Testis (tissue), 2 donors: ENCODE measurements at regions not wholly inside any gene's neighbourhood (a gene's known extent, or its start where the extent isn't known, plus 50 kb on each side); places are given as distances from the start of the nearest gene placed in this dataset.

Experiments used
- POLR2A ChIP-seq: fragments of 450-650 bp; IDR thresholded peaks from one replicate; pipeline ENCODE4 v1.6.1; 2017; ENCODE audit warnings: antibody characterized with exemption, mild to moderate bottlenecking, moderate library complexity
- TF ChIP-seq, protein P1 (sequence below), 3 experiments: fragments of 450-650 bp in 2 of 3; fragments of 200-600 bp in 1 of 3; sonication (generic) in 1 of 3; IDR thresholded peaks; one replicate each; pipeline ENCODE4 v1.5.1; 2016 to 2019; ENCODE audit warnings: antibody characterized with exemption in 3 of 3, mild to moderate bottlenecking in 2 of 3, moderate library complexity in 1 of 3

DNA sequence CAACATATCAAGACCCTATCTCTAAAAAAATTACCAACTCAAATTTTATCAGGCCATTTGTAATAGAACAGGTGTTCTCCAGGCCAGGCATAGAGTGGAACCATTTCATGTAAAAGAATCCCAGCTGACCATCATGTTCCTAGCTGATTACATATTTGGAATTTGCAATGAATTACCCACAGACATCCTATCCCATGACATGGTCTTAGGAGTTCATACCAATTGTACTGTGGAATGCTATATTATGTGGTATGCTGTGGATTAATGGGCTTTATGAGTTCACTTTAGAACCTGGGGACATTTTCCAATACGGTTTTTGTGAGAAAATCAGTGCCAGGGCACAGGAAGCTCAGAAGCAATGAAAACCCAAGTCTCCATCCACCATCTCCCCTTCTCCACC lies 110.3 kb downstream of the ZNF281 start:
- TF ChIP-seq, protein P1, sequence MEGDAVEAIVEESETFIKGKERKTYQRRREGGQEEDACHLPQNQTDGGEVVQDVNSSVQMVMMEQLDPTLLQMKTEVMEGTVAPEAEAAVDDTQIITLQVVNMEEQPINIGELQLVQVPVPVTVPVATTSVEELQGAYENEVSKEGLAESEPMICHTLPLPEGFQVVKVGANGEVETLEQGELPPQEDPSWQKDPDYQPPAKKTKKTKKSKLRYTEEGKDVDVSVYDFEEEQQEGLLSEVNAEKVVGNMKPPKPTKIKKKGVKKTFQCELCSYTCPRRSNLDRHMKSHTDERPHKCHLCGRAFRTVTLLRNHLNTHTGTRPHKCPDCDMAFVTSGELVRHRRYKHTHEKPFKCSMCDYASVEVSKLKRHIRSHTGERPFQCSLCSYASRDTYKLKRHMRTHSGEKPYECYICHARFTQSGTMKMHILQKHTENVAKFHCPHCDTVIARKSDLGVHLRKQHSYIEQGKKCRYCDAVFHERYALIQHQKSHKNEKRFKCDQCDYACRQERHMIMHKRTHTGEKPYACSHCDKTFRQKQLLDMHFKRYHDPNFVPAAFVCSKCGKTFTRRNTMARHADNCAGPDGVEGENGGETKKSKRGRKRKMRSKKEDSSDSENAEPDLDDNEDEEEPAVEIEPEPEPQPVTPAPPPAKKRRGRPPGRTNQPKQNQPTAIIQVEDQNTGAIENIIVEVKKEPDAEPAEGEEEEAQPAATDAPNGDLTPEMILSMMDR (IDR thresholded peaks at IDR 0.05) = no peak
- no peak for TF ChIP-seq POLR2A
